Brain microvascular endothelial cell (primary cell): ENCODE measurements at regions not wholly inside any gene's neighbourhood (a gene's known extent, or its start where the extent isn't known, plus 50 kb on each side); places are given as distances from the start of the nearest gene placed in this dataset.

Experiments
- DNase-seq: peaks from one replicate; pipeline ENCODE4 v3.0.0-alpha.2; 2020
- H3K27ac ChIP-seq: fragments of 250-450 bp; sonication (Bioruptor Pico); 2 replicates; pipeline ENCODE4 v1.5.1; 2020; ENCODE audit warnings: mild to moderate bottlenecking, moderate library complexity
- H3K27me3 ChIP-seq: fragments of 250-450 bp; sonication (Bioruptor Pico); replicated peaks from 2 replicates; pipeline ENCODE4 v1.5.1; 2020; ENCODE audit warnings: mild to moderate bottlenecking
- H3K36me3 ChIP-seq: fragments of 250-450 bp; sonication (Bioruptor Pico); replicated peaks from 2 replicates; pipeline ENCODE4 v1.5.1; 2020; ENCODE audit warnings: mild to moderate bottlenecking
- H3K4me3 ChIP-seq: 2 replicates; pipeline ENCODE4 v1.5.1; 2011; ENCODE audit warnings: low read depth, mild to moderate bottlenecking, control low read depth, low read length, moderate library complexity
- in situ Hi-C: cut with HindIII; loops from 2 replicates; pipeline ENCODE4 v1.10.0; 2017; ENCODE audit warnings: low sequenced_read_pairs, low pct_ligation_motif_present
- TF ChIP-seq, protein P1 (sequence below): IDR thresholded peaks from 2 replicates; pipeline ENCODE4 v1.5.1; 2011; ENCODE audit warnings: low read depth, mild to moderate bottlenecking, moderate library complexity, low read length, control low read depth, inconsistent platforms; ENCODE audit errors: missing control alignments

GRCh38 chr17:73973586-73974409 lies 229.7 kb upstream of the RPL38 start:
- Histone ChIP-seq H3K27ac (no peak overlapping the region), H3K4me3 (no peak overlapping the region), H3K27me3 (no peaks in the 10 kb centered on the region), H3K36me3 (no peaks in the 10 kb centered on the region)
- TF ChIP-seq, protein P1, sequence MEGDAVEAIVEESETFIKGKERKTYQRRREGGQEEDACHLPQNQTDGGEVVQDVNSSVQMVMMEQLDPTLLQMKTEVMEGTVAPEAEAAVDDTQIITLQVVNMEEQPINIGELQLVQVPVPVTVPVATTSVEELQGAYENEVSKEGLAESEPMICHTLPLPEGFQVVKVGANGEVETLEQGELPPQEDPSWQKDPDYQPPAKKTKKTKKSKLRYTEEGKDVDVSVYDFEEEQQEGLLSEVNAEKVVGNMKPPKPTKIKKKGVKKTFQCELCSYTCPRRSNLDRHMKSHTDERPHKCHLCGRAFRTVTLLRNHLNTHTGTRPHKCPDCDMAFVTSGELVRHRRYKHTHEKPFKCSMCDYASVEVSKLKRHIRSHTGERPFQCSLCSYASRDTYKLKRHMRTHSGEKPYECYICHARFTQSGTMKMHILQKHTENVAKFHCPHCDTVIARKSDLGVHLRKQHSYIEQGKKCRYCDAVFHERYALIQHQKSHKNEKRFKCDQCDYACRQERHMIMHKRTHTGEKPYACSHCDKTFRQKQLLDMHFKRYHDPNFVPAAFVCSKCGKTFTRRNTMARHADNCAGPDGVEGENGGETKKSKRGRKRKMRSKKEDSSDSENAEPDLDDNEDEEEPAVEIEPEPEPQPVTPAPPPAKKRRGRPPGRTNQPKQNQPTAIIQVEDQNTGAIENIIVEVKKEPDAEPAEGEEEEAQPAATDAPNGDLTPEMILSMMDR, result no peak
- in situ Hi-C loops, result no loop called here
- no peak for DNase-seq

GRCh38 chr17:73974536-73974935 lies 228.9 kb upstream of the RPL38 start:
- Histone ChIP-seq H3K27me3 (no peaks in the 10 kb centered on the region), H3K27ac (no peak overlapping the region), H3K36me3 (no peaks in the 10 kb centered on the region), H3K4me3 (no peak overlapping the region)
- no peak for DNase-seq
- in situ Hi-C loops, result no loop called here
- TF ChIP-seq, protein P1, result no peak

GRCh38 chr17:73976147-73976546 lies 227.3 kb upstream of the RPL38 start:
- no peaks in the 10 kb centered on the region for H3K36me3 ChIP-seq
- no peak overlapping the region for H3K4me3 ChIP-seq
- no peak overlapping the region for H3K27ac ChIP-seq
- DNase-seq, result no peak
- H3K27me3 ChIP-seq, result no peaks in the 10 kb centered on the region
- in situ Hi-C loops, result no loop called here
- TF ChIP-seq, protein P1, result no peak

DNA sequence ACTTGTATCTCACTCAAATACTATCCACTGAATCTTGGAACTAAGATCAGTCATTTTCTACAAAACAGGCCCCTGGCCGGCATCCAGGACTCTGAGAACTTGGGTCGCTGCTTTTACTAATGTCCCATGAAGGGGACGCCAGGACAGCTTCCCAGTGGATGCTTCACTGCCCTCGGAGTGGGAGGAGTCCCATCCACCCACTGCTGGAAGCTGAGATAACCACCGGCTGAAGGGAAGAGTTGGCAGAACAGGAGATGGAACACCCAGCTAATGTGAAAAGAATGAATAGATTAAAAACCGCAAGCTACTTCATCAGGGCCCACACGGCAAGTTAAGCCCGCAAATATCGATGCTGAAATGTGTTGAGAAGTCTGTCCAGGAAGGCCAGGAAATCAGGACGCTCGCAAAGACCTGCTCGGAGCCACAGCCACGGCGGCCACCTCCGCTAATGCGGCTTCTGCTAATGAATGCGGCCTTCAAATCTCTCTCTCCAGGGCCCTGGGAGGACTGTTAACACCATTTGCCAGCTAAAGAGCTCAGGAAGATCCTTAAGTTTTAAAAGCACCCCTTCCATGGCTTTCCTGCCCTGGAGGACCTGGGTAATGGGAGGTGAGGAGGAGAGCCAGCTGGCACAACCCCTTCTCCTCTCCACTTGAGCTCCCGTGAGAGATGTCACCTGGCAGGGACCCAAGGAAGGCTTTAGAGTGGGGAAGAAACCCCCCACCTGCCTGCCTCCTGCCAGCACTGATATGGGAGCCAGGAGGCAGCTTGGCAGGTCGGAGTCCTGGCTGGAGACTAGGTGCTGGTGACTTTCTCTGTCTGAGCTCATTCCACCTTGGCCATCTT lies 226.6 kb upstream of the RPL38 start:
- DNase-seq, result no peak
- no peak overlapping the region for H3K4me3 ChIP-seq
- TF ChIP-seq, protein P1, result no peak
- H3K27me3 ChIP-seq, result no peaks in the 10 kb centered on the region
- no peak overlapping the region for H3K27ac ChIP-seq
- in situ Hi-C loops, result no loop called here
- no peaks in the 10 kb centered on the region for H3K36me3 ChIP-seq

- Histone ChIP-seq H3K27ac (no peak overlapping the region), H3K27me3 (no peaks in the 10 kb centered on the region), H3K36me3 (no peaks in the 10 kb centered on the region), H3K4me3 (no peak overlapping the region)
- TF ChIP-seq, protein P1, result no peak
- in situ Hi-C loops, result no loop called here
- no peak for DNase-seq
These were observed 223.0 kb upstream of the RPL38 start for GRCh38 chr17:73980517-73980916.
